Esophagus muscularis mucosa (tissue), 4 donors: ENCODE measurements at regions not wholly inside any gene's neighbourhood (a gene's known extent, or its start where the extent isn't known, plus 50 kb on each side); places are given as distances from the start of the nearest gene placed in this dataset.

Source experiments
- DNase-seq: peaks from one replicate; pipeline ENCODE4 v3.0.0-alpha.2; 2017; ENCODE audit errors: extremely low spot score
- H3K27ac ChIP-seq, 4 donors: fragments of 200-600 bp; sonication (generic); replicated peaks in 1 of 4; 1 replicate in 3 of 4; 2 replicates in 1 of 4; pipeline ENCODE4 v1.5.1; 2016 to 2019; ENCODE audit warnings: mild to moderate bottlenecking in 1 of 4
- H3K27me3 ChIP-seq, 4 donors: fragments of 200-600 bp; sonication (generic); one replicate each; pipeline versions ENCODE4 v1.5.1 to v1.6.0; 2016 to 2019
- H3K36me3 ChIP-seq, 4 donors: fragments of 200-600 bp; sonication (generic); one replicate each; pipeline ENCODE4 v1.5.1; 2016 to 2019
- H3K4me1 ChIP-seq, 4 donors: fragments of 200-600 bp; sonication (generic); one replicate each; pipeline ENCODE4 v1.5.1; 2016 to 2019
- H3K4me3 ChIP-seq, 4 donors: fragments of 200-600 bp; sonication (generic); 1 replicate in 2 of 4; 2 replicates in 2 of 4; pipeline ENCODE4 v1.5.1; 2016 to 2019; ENCODE audit warnings: mild to moderate bottlenecking in 4 of 4, moderate library complexity in 1 of 4
- H3K9me3 ChIP-seq, 4 donors: fragments of 200-600 bp; sonication (generic); 1 replicate in 3 of 4; 2 replicates in 1 of 4; pipeline ENCODE4 v1.5.1; 2016 to 2019
- EP300 ChIP-seq: sonication (generic); formaldehyde crosslinking; IDR thresholded peaks from one replicate; pipeline ENCODE4 v1.6.1; 2017; ENCODE audit warnings: antibody characterized with exemption
- POLR2A ChIP-seq: fragments of 450-650 bp; IDR thresholded peaks from one replicate; pipeline ENCODE4 v1.6.1; 2017; ENCODE audit warnings: antibody characterized with exemption, moderate library complexity, mild to moderate bottlenecking, low read depth
- POLR2AphosphoS5 ChIP-seq, 2 donors: sonication (generic); formaldehyde crosslinking; IDR thresholded peaks; one replicate each; pipeline ENCODE4 v1.6.1; 2017; ENCODE audit warnings: antibody characterized with exemption in 2 of 2
- WGBS: methylation state at CpG from one replicate; pipeline ENCODE4 v1.1.5; 2018; 5-methylcytosine and 5-hydroxymethylcytosine counted together
- intact Hi-C: fragments of 100-400 bp; cut with DNase I; formaldehyde crosslinking; loops from one replicate; pipeline ENCODE4 v1.15.1; 2023
- TF ChIP-seq, protein P1 (sequence below), 3 experiments: fragments of 200-600 bp in 2 of 3; fragments of 450-650 bp in 1 of 3; sonication (generic) in 2 of 3; IDR thresholded peaks; one replicate each; pipeline ENCODE4 v1.5.1; 2017 to 2019; ENCODE audit warnings: antibody characterized with exemption in 3 of 3, mild to moderate bottlenecking in 2 of 3, moderate library complexity in 1 of 3

DNA sequence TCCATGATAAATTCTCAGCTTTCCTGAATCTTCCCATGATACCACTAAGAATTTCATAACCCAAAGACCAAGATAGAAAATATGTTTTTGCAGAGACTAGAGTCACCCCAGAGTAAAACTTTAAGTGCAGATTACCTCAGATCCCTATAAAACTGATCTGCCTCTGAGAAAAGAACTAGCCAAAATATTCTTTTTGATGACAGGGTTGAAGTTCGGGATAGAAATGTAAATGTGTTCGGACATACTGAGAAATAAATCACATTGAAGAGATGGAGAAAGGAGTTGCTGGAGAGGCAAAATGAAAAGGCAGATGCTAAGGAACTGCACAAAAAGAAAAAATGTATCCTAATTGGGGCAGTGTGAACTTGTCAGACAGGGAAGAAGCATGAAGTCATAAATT lies 501.8 kb downstream of the ANKRD50 start:
- no peak for DNase-seq
- peaks cover 7 to 14% (median 10%) of the 10 kb centered on the region in 4 donors for H3K4me1 ChIP-seq
- intact Hi-C loops = no loop called here
- no peak overlapping the region for H3K27ac ChIP-seq
- H3K27me3 ChIP-seq = no peaks in the 10 kb centered on the region
- TF ChIP-seq POLR2A (no peak), POLR2AphosphoS5 (IDR thresholded peaks at IDR 0.05) (no peak), EP300 (no peak)
- TF ChIP-seq, protein P1, sequence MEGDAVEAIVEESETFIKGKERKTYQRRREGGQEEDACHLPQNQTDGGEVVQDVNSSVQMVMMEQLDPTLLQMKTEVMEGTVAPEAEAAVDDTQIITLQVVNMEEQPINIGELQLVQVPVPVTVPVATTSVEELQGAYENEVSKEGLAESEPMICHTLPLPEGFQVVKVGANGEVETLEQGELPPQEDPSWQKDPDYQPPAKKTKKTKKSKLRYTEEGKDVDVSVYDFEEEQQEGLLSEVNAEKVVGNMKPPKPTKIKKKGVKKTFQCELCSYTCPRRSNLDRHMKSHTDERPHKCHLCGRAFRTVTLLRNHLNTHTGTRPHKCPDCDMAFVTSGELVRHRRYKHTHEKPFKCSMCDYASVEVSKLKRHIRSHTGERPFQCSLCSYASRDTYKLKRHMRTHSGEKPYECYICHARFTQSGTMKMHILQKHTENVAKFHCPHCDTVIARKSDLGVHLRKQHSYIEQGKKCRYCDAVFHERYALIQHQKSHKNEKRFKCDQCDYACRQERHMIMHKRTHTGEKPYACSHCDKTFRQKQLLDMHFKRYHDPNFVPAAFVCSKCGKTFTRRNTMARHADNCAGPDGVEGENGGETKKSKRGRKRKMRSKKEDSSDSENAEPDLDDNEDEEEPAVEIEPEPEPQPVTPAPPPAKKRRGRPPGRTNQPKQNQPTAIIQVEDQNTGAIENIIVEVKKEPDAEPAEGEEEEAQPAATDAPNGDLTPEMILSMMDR (IDR thresholded peaks at IDR 0.05) = no peak
- H3K36me3 ChIP-seq = no peaks in the 10 kb centered on the region
- H3K9me3 ChIP-seq = no peaks in the 10 kb centered on the region
- 95% methylated on average over 2 of the region's 2 CpGs for WGBS
- H3K4me3 ChIP-seq = no peak overlapping the region

DNA sequence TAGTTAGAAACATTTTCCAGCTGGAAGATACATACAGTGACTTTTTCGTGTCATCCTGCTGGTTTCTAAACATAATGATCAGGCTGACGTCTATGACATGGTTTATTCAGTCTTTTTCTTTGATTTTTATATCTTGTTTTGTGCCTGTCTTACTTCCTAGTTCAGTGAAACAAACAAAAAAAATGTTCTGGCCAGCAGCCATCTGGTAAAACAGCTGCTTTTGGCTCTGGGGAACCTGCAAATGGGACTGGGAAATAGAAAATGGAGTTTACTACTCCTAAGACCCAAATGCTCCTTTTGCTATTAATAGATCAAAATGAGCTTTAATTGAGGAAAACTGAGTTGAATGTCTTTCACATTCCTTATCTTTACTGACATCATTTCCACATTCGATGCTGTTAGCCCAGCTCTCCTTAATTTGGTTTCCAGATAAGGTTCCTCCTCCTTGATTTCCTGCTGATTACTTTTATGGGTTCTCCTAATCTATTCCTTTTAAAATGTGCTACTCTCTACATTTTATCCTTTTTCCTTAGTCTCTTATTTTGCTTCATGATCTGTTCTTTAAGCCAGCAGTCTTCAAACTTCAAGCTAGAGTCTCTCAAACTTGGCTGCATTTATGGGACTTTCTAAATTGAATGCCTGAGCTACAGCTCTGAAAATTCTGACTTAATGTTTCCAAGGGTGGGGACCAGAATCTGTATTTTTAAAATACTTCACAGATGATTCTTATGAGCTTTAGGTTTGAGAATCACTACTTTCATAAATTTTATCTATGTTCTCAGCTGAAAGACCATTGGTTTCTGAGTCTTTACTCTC lies 499.5 kb downstream of the ANKRD50 start:
- no peak for DNase-seq
- no peak overlapping the region for H3K4me3 ChIP-seq
- WGBS = 21% methylated on average over 3 of the region's 3 CpGs
- peaks cover 7 to 14% (median 10%) of the 10 kb centered on the region in 4 donors for H3K4me1 ChIP-seq
- TF ChIP-seq POLR2A = no peak
- TF ChIP-seq POLR2AphosphoS5 (IDR thresholded peaks at IDR 0.05) = no peak
- TF ChIP-seq, protein P1 (IDR thresholded peaks at IDR 0.05) = no peak
- TF ChIP-seq EP300 = no peak
- H3K27me3 ChIP-seq = no peaks in the 10 kb centered on the region
- intact Hi-C loops = no loop called here
- H3K9me3 ChIP-seq = no peaks in the 10 kb centered on the region
- peak overlapping the region; percentile 2 to 19 (median 14) for H3K27ac ChIP-seq
- H3K36me3 ChIP-seq = no peaks in the 10 kb centered on the region

DNA sequence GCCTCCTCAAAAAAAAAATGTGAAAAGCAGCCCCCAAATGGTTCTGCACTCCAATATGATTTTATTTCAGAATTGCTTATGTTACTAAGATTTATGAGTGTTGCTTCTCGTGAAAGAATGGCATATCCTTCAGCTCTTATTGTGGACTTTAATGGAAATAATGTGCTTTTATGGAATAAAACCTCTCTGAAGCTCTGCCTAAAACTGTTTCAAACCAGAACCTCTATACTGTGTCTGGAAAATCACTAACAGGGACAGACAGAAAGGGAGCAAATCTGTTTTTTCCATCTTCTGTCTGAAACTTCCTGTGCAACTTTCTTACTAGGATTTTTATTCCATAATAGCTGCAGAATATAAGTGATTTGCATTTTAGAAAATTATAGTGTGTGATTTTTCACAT lies 493.1 kb downstream of the ANKRD50 start:
- H3K4me1 ChIP-seq = no peaks in the 10 kb centered on the region
- no peak for DNase-seq
- no peaks in the 10 kb centered on the region for H3K36me3 ChIP-seq
- H3K9me3 ChIP-seq = no peaks in the 10 kb centered on the region
- no peaks in the 10 kb centered on the region for H3K27me3 ChIP-seq
- H3K27ac ChIP-seq = no peak overlapping the region
- WGBS = 69% methylated on average over 1 of the region's 1 CpG
- TF ChIP-seq, protein P1 (IDR thresholded peaks at IDR 0.05) = no peak
- no peak overlapping the region for H3K4me3 ChIP-seq
- intact Hi-C loops = no loop called here

DNA sequence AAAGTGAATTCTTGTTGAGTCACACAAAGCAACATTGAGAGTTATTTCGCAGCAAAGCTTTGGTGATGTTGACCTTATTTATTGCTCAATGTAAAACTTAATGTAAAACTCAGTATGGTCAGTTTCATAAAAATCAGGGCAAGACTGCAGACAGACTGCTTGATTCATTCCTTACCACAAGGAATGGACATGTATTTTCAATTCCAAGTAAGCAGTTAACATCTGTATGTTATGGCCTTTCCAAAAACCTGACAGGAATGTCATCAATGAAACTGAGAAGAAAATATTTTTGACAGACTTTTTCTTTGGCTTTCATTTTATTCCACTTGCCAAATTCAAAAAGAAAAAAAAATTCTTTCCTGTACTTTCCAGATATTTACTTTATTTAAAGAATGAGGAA lies 488.3 kb downstream of the ANKRD50 start:
- H3K36me3 ChIP-seq = no peaks in the 10 kb centered on the region
- TF ChIP-seq EP300 (no peak), POLR2AphosphoS5 (IDR thresholded peaks at IDR 0.05) (no peak), POLR2A (no peak)
- TF ChIP-seq, protein P1 (IDR thresholded peaks at IDR 0.05) = no peak
- H3K9me3 ChIP-seq = peaks cover 0 to 6% (median 3%) of the 10 kb centered on the region in 4 donors
- no peaks in the 10 kb centered on the region for H3K4me1 ChIP-seq
- H3K27me3 ChIP-seq = no peaks in the 10 kb centered on the region
- intact Hi-C loops = no loop called here
- 93% methylated on average over 1 of the region's 1 CpG for WGBS
- no peak for DNase-seq
- no peak overlapping the region for H3K4me3 ChIP-seq
- H3K27ac ChIP-seq = no peak overlapping the region

DNA sequence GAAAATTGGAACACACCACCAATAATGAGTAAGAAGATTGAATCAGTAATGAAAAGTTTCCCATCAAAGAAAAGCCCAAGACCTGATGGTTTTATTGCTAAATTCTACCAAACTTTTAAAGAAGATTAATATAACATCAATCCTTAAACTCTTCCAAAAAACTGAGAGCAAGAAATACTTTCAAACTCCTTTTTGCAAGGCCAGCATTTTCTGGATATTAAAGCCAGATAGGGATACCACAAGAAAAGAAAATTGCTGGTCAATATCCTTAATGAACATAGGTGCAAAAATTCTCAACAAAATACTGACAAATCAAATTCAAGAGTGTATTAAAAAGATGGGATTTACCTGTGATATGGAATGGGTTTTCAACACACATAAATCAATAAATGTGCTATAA lies 484.6 kb downstream of the ANKRD50 start:
- TF ChIP-seq POLR2A (no peak), EP300 (no peak), POLR2AphosphoS5 (IDR thresholded peaks at IDR 0.05) (no peak)
- TF ChIP-seq, protein P1 (IDR thresholded peaks at IDR 0.05) = no peak

More for the DNA sequence above, 484.6 kb downstream of the ANKRD50 start:
- Histone ChIP-seq H3K4me1 (no peaks in the 10 kb centered on the region), H3K36me3 (no peaks in the 10 kb centered on the region), H3K9me3 (peaks cover 0 to 6% (median 3%) of the 10 kb centered on the region in 4 donors), H3K27ac (no peak overlapping the region), H3K27me3 (no peaks in the 10 kb centered on the region), H3K4me3 (no peak overlapping the region)
- no peak for DNase-seq
- intact Hi-C loops = no loop called here
